ENCODE measurements at regions not wholly inside any gene's neighbourhood (a gene's known extent, or its start where the extent isn't known, plus 50 kb on each side); places are given as distances from the start of the nearest gene placed in this dataset.

DNA sequence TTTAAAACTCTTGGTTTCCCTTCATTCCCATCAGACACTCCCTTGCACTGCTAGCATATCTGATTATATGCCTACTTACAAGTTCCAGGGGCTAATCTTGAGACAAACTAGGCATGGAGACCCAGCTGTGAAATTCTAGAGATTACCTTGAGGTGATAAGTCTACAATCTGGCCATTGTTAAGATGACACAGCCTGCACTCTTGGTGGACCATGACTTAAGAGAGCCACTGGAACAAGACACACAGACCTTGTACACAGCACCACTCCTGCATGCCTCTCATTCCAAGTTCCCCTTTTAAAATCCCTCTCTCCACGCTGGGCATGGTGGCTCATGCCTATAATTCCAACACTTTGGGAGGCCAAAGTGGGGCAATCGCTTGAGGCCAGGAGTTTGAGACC lies 387.2 kb upstream of the DCC start:
- Mint-ChIP-seq H3K27ac (no peak overlapping the region), H3K36me3 (ENCODE audit: low read depth) (no peaks in the 10 kb centered on the region), H3K4me3 (no peak overlapping the region), H3K27me3 (no peaks in the 10 kb centered on the region), H3K9me3 (no peaks in the 10 kb centered on the region), H3K4me1 (no peaks in the 10 kb centered on the region)
- no peak for DNase-seq
- ChIA-PET CTCF (no interaction called here), POLR2A (no interaction called here)

DNA sequence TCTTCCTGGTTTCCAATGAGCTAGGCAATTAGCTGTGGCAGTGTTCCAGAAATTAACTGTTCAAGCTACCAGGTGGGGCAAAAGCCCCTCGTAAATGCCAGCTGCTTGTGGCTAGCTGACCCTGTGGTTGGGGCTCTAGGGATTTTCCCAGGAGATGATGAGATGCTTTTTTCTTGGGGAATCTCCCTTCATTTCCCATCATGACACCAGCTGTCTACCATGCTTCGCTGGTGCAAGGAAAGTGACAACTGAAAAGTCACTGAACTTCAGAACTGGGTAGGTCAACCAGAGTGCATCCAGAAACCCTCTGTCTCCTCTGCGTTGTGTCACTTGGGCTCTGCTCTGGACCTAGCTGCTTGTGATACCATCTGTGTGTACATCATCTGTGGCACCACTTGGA lies 386.5 kb upstream of the DCC start:
- no peak overlapping the region for H3K4me3 Mint-ChIP-seq
- H3K27me3 Mint-ChIP-seq: no peaks in the 10 kb centered on the region
- H3K36me3 Mint-ChIP-seq (ENCODE audit: low read depth): no peaks in the 10 kb centered on the region
- ChIA-PET CTCF (no interaction called here), POLR2A (no interaction called here)
- H3K27ac Mint-ChIP-seq: no peak overlapping the region
- no peaks in the 10 kb centered on the region for H3K4me1 Mint-ChIP-seq
- no peak for DNase-seq
- no peaks in the 10 kb centered on the region for H3K9me3 Mint-ChIP-seq

DNA sequence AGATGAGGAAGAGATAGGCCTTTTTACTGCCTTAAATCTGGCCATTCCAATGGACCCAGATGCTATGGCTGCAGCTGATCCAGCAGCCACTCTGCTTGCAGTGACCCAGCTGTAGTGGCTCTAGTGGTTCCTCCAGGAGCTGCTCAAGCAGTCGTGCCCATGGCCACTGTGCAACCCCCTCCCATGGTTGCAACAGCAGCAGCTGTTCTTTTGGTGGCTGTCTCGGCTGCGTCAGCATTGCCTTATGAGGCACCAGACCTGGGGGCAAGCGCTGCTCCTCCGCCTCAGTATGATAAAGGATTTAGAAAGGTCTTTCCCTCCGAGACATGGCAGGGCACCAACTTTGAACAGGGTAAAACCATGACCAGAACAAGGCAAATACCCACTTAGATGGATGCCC lies 384.9 kb upstream of the DCC start:
- Mint-ChIP-seq H3K4me1 (no peaks in the 10 kb centered on the region), H3K4me3 (no peak overlapping the region), H3K36me3 (ENCODE audit: low read depth) (no peaks in the 10 kb centered on the region), H3K27me3 (no peaks in the 10 kb centered on the region), H3K9me3 (no peaks in the 10 kb centered on the region), H3K27ac (no peak overlapping the region)
- no peak for DNase-seq
- CTCF ChIA-PET: no interaction called here
- POLR2A ChIA-PET: no interaction called here

DNA sequence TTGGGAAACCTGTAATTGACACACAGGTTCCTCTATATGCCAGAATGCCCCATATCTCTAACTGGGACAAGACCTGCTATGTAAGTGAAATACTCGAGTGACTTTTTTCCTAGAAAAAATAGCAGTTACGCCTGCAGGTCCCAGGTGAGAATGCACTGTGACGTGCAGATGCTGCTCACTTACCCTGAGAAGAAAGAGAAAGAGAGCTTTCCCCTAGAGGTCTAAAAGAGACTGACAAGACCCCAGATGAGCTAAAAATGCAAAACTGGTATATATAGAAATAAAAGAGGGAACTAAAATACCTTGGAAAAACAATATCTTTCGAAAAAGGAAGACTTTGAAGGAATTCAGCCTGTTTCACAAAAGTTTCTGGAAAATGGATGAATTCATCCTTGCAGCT lies 383.0 kb upstream of the DCC start:
- Mint-ChIP-seq H3K36me3 (ENCODE audit: low read depth) (no peaks in the 10 kb centered on the region), H3K4me3 (no peak overlapping the region), H3K9me3 (no peaks in the 10 kb centered on the region), H3K4me1 (no peaks in the 10 kb centered on the region), H3K27ac (no peak overlapping the region), H3K27me3 (no peaks in the 10 kb centered on the region)
- DNase-seq: no peak
- ChIA-PET CTCF (no interaction called here), POLR2A (no interaction called here)

DNA sequence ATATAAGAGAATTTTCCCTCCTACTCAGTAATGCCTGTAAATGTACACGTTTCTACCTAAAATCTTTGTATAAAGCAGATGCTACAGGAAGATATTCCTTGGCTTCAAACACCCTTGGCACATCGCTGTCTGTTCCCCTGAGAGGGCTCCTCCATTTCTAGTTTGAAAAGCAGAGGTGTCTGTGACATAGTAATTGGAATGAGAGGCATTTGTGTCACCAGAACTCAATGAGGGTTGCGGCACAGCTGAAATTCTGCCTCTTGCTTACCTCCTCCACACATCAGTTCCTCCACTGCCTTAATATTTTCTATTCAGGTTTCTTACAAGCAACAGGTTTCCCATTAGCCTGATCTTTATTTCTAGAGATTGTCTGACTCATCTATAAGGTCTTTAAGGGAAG lies 359.9 kb upstream of the DCC start:
- DNase-seq: no peak
- ChIA-PET POLR2A (no interaction called here), CTCF (no interaction called here)
- Mint-ChIP-seq H3K27me3 (no peaks in the 10 kb centered on the region), H3K27ac (no peak overlapping the region), H3K36me3 (ENCODE audit: low read depth) (no peaks in the 10 kb centered on the region), H3K4me1 (no peaks in the 10 kb centered on the region), H3K9me3 (no peaks in the 10 kb centered on the region), H3K4me3 (no peak overlapping the region)

DNA sequence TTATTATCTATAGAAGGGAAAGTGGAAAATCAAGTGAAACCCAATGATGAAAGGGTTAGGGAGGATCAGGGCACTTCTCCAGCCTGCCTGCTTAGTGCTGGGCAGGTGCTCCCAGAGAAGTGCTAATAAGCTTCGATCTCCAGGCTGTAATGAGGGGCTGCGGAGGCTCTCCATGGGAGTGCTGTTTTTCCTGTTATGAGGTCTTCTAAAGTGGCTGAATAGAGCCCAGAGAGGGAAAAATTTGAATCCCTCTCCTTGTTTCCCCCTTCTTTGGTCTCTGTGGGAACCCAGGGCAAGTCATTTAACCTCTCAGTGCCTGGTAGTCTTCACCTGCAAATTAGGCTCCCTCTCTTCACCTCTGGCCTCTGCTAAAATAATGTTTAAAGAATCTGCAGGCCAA lies 351.7 kb upstream of the DCC start:
- POLR2A ChIA-PET: no interaction called here
- Mint-ChIP-seq H3K4me1 (no peaks in the 10 kb centered on the region), H3K27me3 (no peaks in the 10 kb centered on the region), H3K27ac (no peak overlapping the region), H3K9me3 (no peaks in the 10 kb centered on the region), H3K4me3 (no peak overlapping the region), H3K36me3 (ENCODE audit: low read depth) (no peaks in the 10 kb centered on the region)
- DNase-seq: no peak
- CTCF ChIA-PET: no interaction called here

DNA sequence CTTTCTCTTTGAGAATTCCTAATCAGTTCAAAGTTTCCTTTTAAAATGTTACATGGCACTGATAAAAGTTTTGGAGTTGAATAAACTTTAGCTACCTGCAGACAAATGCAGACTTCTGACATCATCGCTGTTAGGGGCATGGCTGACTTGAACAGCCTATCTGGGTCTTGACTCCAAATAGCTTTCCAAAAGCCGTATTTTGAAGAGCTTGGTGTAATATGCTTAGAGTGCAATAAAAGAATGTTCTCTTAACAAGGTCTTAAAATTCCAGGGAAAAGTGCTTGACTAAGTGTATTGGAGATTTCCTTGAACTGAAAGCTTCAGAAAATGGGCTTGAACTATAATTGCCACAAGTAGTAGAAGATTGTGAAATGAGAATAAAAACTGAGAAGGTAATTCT lies 342.9 kb upstream of the DCC start:
- no peaks in the 10 kb centered on the region for H3K4me1 Mint-ChIP-seq
- H3K36me3 Mint-ChIP-seq (ENCODE audit: low read depth): no peaks in the 10 kb centered on the region
- no peak for DNase-seq
- H3K27me3 Mint-ChIP-seq: no peaks in the 10 kb centered on the region
- no peaks in the 10 kb centered on the region for H3K9me3 Mint-ChIP-seq
- ChIA-PET POLR2A (no interaction called here), CTCF (no interaction called here)
- no peak overlapping the region for H3K27ac Mint-ChIP-seq
- no peak overlapping the region for H3K4me3 Mint-ChIP-seq

DNA sequence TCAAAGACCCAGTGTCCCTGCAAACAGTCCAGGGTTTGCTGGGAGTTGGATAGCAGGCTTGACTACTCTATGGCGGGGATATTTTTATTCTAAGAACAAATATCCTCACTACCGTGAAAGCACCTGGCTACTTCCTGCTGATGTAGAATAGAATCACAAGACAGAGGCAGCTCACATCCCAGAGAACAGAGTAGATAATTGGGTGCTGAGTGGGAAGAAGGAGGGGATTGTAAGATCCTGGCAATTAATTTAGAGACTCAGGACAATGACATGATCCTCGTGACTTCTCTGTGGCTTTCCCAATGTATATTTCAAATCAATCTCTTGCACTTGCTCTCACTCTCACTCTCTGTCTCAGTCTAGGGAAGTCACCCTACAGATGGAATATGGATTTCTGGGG lies 341.9 kb upstream of the DCC start:
- no peak for DNase-seq
- Mint-ChIP-seq H3K9me3 (no peaks in the 10 kb centered on the region), H3K36me3 (ENCODE audit: low read depth) (no peaks in the 10 kb centered on the region), H3K27ac (no peak overlapping the region), H3K27me3 (no peaks in the 10 kb centered on the region), H3K4me3 (no peak overlapping the region), H3K4me1 (no peaks in the 10 kb centered on the region)
- POLR2A ChIA-PET: no interaction called here
- CTCF ChIA-PET: no interaction called here

DNA sequence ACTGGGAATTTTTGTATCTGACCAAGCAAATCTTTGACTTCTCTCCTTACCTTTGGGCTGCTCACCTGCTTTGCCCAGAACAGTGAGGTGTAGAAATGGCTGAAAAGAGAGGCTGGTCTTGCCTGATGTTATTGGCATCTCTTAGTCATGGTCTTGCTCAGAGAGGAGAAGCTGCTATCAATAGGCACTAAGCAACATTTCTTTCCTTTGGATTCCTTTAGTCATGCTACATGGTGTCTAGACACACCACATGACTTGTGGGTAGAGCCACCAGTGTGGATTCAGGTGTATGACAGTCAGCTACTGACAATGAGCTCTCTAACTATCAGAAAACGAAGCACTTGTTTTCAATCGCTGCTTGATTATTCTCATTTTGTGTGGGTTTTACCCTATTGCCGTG lies 341.3 kb upstream of the DCC start:
- H3K27me3 Mint-ChIP-seq: no peaks in the 10 kb centered on the region

DNA sequence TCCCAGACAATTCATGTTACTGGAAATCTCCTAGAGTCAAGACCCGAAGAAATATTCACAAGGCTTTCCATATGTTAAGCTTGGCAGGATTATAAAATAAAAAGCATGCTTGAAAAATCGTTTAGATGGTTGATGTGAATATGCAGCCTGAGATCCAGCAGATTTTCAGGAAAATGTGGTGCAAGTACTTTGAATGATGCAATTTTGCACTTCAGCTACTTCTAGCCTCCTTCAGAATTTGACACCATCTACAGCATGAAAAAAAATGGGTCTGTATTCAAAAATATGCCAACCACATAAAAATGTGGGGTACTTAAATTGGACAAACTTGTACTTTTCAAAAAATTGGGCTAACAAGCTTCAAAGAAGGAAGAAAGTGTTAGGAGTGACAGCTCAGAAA lies 340.6 kb upstream of the DCC start:
- Mint-ChIP-seq H3K27ac (no peak overlapping the region), H3K4me1 (no peaks in the 10 kb centered on the region), H3K9me3 (no peaks in the 10 kb centered on the region), H3K4me3 (no peak overlapping the region), H3K36me3 (ENCODE audit: low read depth) (no peaks in the 10 kb centered on the region), H3K27me3 (no peaks in the 10 kb centered on the region)
- DNase-seq: no peak
- ChIA-PET POLR2A (no interaction called here), CTCF (no interaction called here)

More for the DNA sequence above, 341.3 kb upstream of the DCC start:
- POLR2A ChIA-PET: no interaction called here
- H3K4me3 Mint-ChIP-seq: no peak overlapping the region
- no peak for DNase-seq
- H3K9me3 Mint-ChIP-seq: no peaks in the 10 kb centered on the region
- H3K27ac Mint-ChIP-seq: no peak overlapping the region
- no peaks in the 10 kb centered on the region for H3K36me3 Mint-ChIP-seq (ENCODE audit: low read depth)
- CTCF ChIA-PET: no interaction called here
- H3K4me1 Mint-ChIP-seq: no peaks in the 10 kb centered on the region

DNA sequence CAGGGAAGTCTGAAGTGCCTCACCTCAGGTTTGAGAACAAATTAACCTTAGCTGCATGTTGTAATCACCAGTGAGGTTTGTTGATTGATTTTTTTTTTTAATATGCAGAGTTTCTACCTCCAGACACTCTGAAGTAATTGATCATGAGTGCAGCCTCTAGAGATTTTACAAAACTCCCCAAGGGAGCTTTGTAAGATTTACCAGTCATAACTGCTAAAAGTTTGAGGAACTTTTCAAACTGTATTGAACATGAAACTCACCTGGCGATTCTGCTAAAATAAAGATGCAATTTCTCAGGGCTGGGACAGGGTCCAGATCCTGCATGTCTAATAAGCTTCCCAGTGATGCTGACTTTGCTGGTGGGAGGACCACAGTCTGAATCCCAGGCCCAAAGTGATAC lies 339.6 kb upstream of the DCC start:
- POLR2A ChIA-PET: no interaction called here
- H3K27ac Mint-ChIP-seq: no peak overlapping the region

DNA sequence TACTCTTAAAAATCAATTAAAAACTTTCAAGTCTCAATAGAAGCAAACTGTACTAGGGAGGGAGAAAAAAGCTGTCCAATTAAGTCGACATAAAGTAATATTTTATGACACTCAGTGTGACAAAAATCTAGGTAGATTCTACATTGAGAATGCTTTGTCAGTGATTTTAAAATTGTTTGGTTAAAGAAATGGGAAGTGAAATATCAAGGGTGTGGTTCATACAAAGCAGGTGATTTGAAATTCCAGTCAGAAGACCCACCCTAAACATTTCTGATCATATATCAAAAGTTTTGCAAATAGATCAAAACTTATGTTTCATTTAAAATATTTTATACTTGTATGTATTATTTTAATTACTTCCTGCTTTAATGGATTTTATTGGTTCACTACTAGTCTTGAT lies 338.9 kb upstream of the DCC start:
- no peak overlapping the region for H3K27ac Mint-ChIP-seq
- H3K4me1 Mint-ChIP-seq: no peaks in the 10 kb centered on the region
- CTCF ChIA-PET: no interaction called here

More for the DNA sequence above, 339.6 kb upstream of the DCC start:
- DNase-seq: no peak
- no peak overlapping the region for H3K4me3 Mint-ChIP-seq
- no peaks in the 10 kb centered on the region for H3K4me1 Mint-ChIP-seq
- H3K9me3 Mint-ChIP-seq: peaks cover 3% of the 10 kb centered on the region
- H3K36me3 Mint-ChIP-seq (ENCODE audit: low read depth): no peaks in the 10 kb centered on the region
- no peaks in the 10 kb centered on the region for H3K27me3 Mint-ChIP-seq
- CTCF ChIA-PET: no interaction called here

DNA sequence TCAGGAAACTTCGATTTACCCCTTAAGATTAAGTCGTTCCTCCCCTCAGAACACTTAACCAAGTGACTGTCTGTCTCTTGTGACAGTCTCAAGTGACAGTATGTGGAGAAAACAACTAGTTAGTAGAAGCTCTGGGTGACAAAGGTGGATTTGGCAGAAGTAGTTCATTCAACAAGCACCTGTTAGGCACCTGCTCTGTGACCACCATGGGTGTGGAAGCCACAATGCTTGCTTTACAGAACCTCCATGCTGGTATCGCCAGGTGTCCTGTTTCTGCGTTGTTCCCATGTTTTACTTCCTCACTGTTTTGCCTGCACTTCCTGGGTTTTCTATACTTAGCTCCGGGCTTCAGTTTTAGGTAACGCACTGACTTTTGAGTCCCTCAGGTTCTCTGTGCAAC lies 337.4 kb upstream of the DCC start:
- Mint-ChIP-seq H3K4me1 (no peaks in the 10 kb centered on the region), H3K27me3 (no peaks in the 10 kb centered on the region), H3K27ac (no peak overlapping the region), H3K36me3 (ENCODE audit: low read depth) (no peaks in the 10 kb centered on the region), H3K4me3 (no peak overlapping the region), H3K9me3 (peaks cover 3% of the 10 kb centered on the region)
- ChIA-PET CTCF (no interaction called here), POLR2A (no interaction called here)
- DNase-seq: no peak

More for the DNA sequence above, 338.9 kb upstream of the DCC start:
- no peak overlapping the region for H3K4me3 Mint-ChIP-seq
- no peak for DNase-seq
- no peaks in the 10 kb centered on the region for H3K27me3 Mint-ChIP-seq
- H3K36me3 Mint-ChIP-seq (ENCODE audit: low read depth): no peaks in the 10 kb centered on the region
- POLR2A ChIA-PET: no interaction called here
- peaks cover 3% of the 10 kb centered on the region for H3K9me3 Mint-ChIP-seq

DNA sequence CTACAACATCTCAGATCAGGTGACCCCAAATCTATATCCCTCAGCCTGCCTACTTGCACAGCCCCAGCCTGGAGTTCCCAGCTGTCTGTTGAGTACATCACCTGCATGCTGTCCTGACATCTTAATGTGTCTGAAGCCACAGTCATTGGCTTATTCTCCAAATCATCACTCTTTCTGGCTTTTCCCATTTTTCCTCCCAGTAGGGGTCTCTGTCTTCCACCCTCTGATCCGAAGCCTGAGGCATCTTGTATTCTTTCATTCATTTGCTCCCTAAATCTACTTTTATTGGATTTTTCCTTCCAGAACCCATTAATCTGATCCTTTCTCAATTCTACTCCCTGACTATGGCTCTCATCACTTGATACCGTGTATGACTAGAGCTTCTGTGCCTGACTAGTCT lies 332.9 kb upstream of the DCC start:
- ChIA-PET CTCF (no interaction called here), POLR2A (no interaction called here)
- no peaks in the 10 kb centered on the region for H3K4me1 Mint-ChIP-seq
- H3K27ac Mint-ChIP-seq: no peak overlapping the region
- no peaks in the 10 kb centered on the region for H3K36me3 Mint-ChIP-seq (ENCODE audit: low read depth)
- H3K9me3 Mint-ChIP-seq: peaks cover 3% of the 10 kb centered on the region
- no peak for DNase-seq
- no peak overlapping the region for H3K4me3 Mint-ChIP-seq
- H3K27me3 Mint-ChIP-seq: no peaks in the 10 kb centered on the region

DNA sequence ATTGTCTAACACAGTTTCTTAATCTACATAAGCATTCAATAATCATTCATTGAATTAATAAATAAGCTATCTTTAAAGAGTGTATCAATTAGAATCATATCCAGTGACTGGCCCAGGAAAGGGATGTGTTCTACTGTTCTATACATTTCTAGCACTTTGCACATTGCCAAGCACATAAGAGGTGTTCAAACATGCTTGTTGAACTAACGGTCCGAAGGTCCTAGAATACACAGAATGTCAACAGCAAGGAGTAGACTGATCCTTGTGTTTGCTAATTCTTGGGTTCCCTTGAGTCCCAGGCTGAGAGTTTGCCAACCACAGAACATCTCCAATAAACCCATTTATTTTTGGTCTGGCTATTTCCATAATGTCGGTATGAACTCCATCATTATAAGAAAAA lies 331.7 kb upstream of the DCC start:
- CTCF ChIA-PET: no interaction called here
- H3K4me3 Mint-ChIP-seq: no peak overlapping the region
- no peaks in the 10 kb centered on the region for H3K27me3 Mint-ChIP-seq
- H3K36me3 Mint-ChIP-seq (ENCODE audit: low read depth): no peaks in the 10 kb centered on the region
- H3K27ac Mint-ChIP-seq: no peak overlapping the region
- DNase-seq: no peak
- no peaks in the 10 kb centered on the region for H3K4me1 Mint-ChIP-seq
- peaks cover 3% of the 10 kb centered on the region for H3K9me3 Mint-ChIP-seq
- POLR2A ChIA-PET: no interaction called here

All from activated CD4-positive, alpha-beta memory T cell treated with anti-CD3 and anti-CD28 coated beads, Interleukin-2, amount 10 ng/mL, durations not matched to agents 7 days and 5 days (primary cell).